ENCODE measurements at regions not wholly inside any gene's neighbourhood (a gene's known extent, or its start where the extent isn't known, plus 50 kb on each side); places are given as distances from the start of the nearest gene placed in this dataset.

DNA sequence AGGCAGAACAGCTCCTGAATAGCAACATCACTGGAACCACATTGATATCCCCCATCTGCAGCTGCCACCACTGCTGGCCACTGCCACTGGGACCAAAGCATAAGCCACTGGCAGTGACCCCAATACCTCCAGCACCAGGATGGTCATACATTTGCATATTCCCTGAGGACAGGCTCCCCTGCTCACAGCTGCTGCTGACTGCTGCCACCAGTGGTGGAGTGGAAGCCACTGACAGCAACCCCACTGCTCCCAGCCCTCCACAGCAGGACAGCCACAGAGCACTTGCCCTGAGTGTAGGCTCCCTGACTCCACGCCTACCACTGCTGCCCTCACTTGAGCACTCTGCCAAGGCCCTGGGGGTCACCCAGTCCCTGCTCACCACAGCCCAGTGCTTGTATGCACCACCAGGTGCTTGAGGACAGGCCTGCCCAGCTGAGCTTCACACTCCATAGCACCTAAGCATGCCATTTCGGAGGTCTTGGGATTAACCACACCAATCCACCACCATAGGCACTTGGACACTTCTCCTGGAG lies 327.4 kb upstream of the RPS23 start:
- WGBS (ENCODE audit: insufficient coverage, insufficient replicate concordance, low lambda C conversion rate, missing lambda C conversion rate) = 0% methylated on average over 2 of the region's 2 CpGs
- BruUV-seq (replicated peaks) = no TSS peak
- Histone ChIP-seq H3K9ac (ENCODE audit: control insufficient read depth, insufficient read depth, low read length) (no peak overlapping the region), H3K36me3 (ENCODE audit: control insufficient read depth in 2 of 2, insufficient read depth in 2 of 2, low read length in 1 of 2) (no peaks in the 10 kb centered on the region), H4K20me1 (ENCODE audit: control insufficient read depth, insufficient read depth) (no peaks in the 10 kb centered on the region), H3K9me3 (replicated peaks; ENCODE audit: control insufficient read depth, insufficient read depth, low read length) (no peaks in the 10 kb centered on the region), H2AFZ (ENCODE audit: control insufficient read depth, low read depth, low read length) (no peak overlapping the region), H3K4me2 (ENCODE audit: control insufficient read depth, insufficient read depth) (no peak overlapping the region), H3K27ac (ENCODE audit: control insufficient read depth, insufficient read depth) (no peak overlapping the region), H3K27me3 (replicated peaks in 1 of 2; ENCODE audit: control insufficient read depth in 2 of 2, insufficient read depth in 2 of 2, low read length in 1 of 2) (no peaks in the 10 kb centered on the region), H3K79me2 (ENCODE audit: control insufficient read depth, insufficient read depth, low read length) (no peaks in the 10 kb centered on the region), H3K4me1 (ENCODE audit: control insufficient read depth, insufficient read depth, low read length) (no peaks in the 10 kb centered on the region), H3K4me3 (no peak overlapping the region)
- DNase-seq (ENCODE audit: low read depth, low spot score) = no peak
- SMC1A ChIA-PET (ENCODE audit: uncharacterized antibody, unreplicated experiment) = interaction anchor here (0.6 kb wide), 1 partner anchor 10 kb away, joined by 3 read pairs; no protein-coding TSS in a partner anchor
- POLR2A ChIA-PET = no interaction called here
- intact Hi-C loops (cut with micrococcal nuclease; ENCODE audit: unreplicated experiment) = no loop called here
- RAD21 ChIA-PET (ENCODE audit: unreplicated experiment) = no interaction called here
- CTCF ChIA-PET = no interaction called here
- no peak; the same call in 2 of the 3 replicates for ATAC-seq
- in situ Hi-C loops (cut with MboI) = no loop called here
- FAIRE-seq = no peak
- TF ChIP-seq BCL11A (IDR thresholded peaks at IDR 0.05; ENCODE audit: low read depth, low read length) (no peak), SMAD5 (IDR thresholded peaks at IDR 0.05; ENCODE audit: low read depth) (no peak), NFYA (IDR thresholded peaks at IDR 0.05; ENCODE audit: borderline replicate concordance, low read depth, low read length) (no peak), RUNX3 (IDR thresholded peaks at IDR 0.05; ENCODE audit: low read length) (no peak), NBN (IDR thresholded peaks at IDR 0.05) (no peak), RFX5 (IDR thresholded peaks at IDR 0.05; ENCODE audit: low read depth, low read length) (no peak), KLF5 (IDR thresholded peaks at IDR 0.05; ENCODE audit: partially characterized antibody) (no peak), BRCA1 (IDR thresholded peaks at IDR 0.05; ENCODE audit: low read depth, low read length) (no peak)
- TF ChIP-seq, protein P1, sequence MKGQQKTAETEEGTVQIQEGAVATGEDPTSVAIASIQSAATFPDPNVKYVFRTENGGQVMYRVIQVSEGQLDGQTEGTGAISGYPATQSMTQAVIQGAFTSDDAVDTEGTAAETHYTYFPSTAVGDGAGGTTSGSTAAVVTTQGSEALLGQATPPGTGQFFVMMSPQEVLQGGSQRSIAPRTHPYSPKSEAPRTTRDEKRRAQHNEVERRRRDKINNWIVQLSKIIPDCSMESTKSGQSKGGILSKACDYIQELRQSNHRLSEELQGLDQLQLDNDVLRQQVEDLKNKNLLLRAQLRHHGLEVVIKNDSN (IDR thresholded peaks at IDR 0.05; ENCODE audit: borderline replicate concordance, extremely low read length, insufficient read depth, low read depth, low read length) = no peak
- TF ChIP-seq, protein P2, sequence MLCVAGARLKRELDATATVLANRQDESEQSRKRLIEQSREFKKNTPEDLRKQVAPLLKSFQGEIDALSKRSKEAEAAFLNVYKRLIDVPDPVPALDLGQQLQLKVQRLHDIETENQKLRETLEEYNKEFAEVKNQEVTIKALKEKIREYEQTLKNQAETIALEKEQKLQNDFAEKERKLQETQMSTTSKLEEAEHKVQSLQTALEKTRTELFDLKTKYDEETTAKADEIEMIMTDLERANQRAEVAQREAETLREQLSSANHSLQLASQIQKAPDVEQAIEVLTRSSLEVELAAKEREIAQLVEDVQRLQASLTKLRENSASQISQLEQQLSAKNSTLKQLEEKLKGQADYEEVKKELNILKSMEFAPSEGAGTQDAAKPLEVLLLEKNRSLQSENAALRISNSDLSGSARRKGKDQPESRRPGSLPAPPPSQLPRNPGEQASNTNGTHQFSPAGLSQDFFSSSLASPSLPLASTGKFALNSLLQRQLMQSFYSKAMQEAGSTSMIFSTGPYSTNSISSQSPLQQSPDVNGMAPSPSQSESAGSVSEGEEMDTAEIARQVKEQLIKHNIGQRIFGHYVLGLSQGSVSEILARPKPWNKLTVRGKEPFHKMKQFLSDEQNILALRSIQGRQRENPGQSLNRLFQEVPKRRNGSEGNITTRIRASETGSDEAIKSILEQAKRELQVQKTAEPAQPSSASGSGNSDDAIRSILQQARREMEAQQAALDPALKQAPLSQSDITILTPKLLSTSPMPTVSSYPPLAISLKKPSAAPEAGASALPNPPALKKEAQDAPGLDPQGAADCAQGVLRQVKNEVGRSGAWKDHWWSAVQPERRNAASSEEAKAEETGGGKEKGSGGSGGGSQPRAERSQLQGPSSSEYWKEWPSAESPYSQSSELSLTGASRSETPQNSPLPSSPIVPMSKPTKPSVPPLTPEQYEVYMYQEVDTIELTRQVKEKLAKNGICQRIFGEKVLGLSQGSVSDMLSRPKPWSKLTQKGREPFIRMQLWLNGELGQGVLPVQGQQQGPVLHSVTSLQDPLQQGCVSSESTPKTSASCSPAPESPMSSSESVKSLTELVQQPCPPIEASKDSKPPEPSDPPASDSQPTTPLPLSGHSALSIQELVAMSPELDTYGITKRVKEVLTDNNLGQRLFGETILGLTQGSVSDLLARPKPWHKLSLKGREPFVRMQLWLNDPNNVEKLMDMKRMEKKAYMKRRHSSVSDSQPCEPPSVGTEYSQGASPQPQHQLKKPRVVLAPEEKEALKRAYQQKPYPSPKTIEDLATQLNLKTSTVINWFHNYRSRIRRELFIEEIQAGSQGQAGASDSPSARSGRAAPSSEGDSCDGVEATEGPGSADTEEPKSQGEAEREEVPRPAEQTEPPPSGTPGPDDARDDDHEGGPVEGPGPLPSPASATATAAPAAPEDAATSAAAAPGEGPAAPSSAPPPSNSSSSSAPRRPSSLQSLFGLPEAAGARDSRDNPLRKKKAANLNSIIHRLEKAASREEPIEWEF (IDR thresholded peaks at IDR 0.05; ENCODE audit: insufficient replicate concordance, low read depth, low read length) = no peak
- TF ChIP-seq, protein P3, sequence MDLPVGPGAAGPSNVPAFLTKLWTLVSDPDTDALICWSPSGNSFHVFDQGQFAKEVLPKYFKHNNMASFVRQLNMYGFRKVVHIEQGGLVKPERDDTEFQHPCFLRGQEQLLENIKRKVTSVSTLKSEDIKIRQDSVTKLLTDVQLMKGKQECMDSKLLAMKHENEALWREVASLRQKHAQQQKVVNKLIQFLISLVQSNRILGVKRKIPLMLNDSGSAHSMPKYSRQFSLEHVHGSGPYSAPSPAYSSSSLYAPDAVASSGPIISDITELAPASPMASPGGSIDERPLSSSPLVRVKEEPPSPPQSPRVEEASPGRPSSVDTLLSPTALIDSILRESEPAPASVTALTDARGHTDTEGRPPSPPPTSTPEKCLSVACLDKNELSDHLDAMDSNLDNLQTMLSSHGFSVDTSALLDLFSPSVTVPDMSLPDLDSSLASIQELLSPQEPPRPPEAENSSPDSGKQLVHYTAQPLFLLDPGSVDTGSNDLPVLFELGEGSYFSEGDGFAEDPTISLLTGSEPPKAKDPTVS (IDR thresholded peaks at IDR 0.05; ENCODE audit: low read depth, low read length) = no peak
- TF ChIP-seq, protein P4, sequence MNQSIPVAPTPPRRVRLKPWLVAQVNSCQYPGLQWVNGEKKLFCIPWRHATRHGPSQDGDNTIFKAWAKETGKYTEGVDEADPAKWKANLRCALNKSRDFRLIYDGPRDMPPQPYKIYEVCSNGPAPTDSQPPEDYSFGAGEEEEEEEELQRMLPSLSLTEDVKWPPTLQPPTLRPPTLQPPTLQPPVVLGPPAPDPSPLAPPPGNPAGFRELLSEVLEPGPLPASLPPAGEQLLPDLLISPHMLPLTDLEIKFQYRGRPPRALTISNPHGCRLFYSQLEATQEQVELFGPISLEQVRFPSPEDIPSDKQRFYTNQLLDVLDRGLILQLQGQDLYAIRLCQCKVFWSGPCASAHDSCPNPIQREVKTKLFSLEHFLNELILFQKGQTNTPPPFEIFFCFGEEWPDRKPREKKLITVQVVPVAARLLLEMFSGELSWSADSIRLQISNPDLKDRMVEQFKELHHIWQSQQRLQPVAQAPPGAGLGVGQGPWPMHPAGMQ (IDR thresholded peaks at IDR 0.05; ENCODE audit: borderline replicate concordance) = no peak

Measured in GM12878 (cell line).